B cell (primary cell): ENCODE measurements at regions not wholly inside any gene's neighbourhood (a gene's known extent, or its start where the extent isn't known, plus 50 kb on each side); places are given as distances from the start of the nearest gene placed in this dataset.

ENCODE experiments used
- EZH2 ChIP-seq: IDR thresholded peaks from 2 replicates; pipeline ENCODE4 v1.6.1; 2012; ENCODE audit warnings: borderline replicate concordance, low read depth, mild to moderate bottlenecking, moderate library complexity, low read length; ENCODE audit not compliant: insufficient read depth, poor library complexity, severe bottlenecking
- TF ChIP-seq, protein P1 (sequence below): fragments of 200-600 bp; IDR thresholded peaks from one replicate; pipeline ENCODE4 v1.8.0; 2022; ENCODE audit warnings: antibody characterized with exemption, mild to moderate bottlenecking

- TF ChIP-seq EZH2: no peak
- TF ChIP-seq, protein P1, sequence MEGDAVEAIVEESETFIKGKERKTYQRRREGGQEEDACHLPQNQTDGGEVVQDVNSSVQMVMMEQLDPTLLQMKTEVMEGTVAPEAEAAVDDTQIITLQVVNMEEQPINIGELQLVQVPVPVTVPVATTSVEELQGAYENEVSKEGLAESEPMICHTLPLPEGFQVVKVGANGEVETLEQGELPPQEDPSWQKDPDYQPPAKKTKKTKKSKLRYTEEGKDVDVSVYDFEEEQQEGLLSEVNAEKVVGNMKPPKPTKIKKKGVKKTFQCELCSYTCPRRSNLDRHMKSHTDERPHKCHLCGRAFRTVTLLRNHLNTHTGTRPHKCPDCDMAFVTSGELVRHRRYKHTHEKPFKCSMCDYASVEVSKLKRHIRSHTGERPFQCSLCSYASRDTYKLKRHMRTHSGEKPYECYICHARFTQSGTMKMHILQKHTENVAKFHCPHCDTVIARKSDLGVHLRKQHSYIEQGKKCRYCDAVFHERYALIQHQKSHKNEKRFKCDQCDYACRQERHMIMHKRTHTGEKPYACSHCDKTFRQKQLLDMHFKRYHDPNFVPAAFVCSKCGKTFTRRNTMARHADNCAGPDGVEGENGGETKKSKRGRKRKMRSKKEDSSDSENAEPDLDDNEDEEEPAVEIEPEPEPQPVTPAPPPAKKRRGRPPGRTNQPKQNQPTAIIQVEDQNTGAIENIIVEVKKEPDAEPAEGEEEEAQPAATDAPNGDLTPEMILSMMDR: no peak
These were observed 960.7 kb upstream of the CELF2 start for GRCh38 chr10:10056961-10057360.
